Upper lobe of left lung (tissue), 4 donors: ENCODE measurements at regions not wholly inside any gene's neighbourhood (a gene's known extent, or its start where the extent isn't known, plus 50 kb on each side); places are given as distances from the start of the nearest gene placed in this dataset.

Experiments used
- POLR2A ChIP-seq, 4 donors: fragments of 450-650 bp; IDR thresholded peaks; one replicate each; pipeline ENCODE4 v1.5.1; 2016 to 2017; ENCODE audit warnings: antibody characterized with exemption in 4 of 4, mild to moderate bottlenecking in 2 of 4
- POLR2AphosphoS5 ChIP-seq, 2 donors: sonication (generic); formaldehyde crosslinking; IDR thresholded peaks; one replicate each; pipeline ENCODE4 v1.5.1; 2017; ENCODE audit warnings: antibody characterized with exemption in 2 of 2
- TF ChIP-seq, protein P1 (sequence below), 6 experiments: fragments of 450-650 bp in 4 of 6; fragments of 200-600 bp in 2 of 6; sonication (generic) in 2 of 6; IDR thresholded peaks; one replicate each; pipeline ENCODE4 v1.5.1; 2016 to 2019; ENCODE audit warnings: antibody characterized with exemption in 6 of 6

DNA sequence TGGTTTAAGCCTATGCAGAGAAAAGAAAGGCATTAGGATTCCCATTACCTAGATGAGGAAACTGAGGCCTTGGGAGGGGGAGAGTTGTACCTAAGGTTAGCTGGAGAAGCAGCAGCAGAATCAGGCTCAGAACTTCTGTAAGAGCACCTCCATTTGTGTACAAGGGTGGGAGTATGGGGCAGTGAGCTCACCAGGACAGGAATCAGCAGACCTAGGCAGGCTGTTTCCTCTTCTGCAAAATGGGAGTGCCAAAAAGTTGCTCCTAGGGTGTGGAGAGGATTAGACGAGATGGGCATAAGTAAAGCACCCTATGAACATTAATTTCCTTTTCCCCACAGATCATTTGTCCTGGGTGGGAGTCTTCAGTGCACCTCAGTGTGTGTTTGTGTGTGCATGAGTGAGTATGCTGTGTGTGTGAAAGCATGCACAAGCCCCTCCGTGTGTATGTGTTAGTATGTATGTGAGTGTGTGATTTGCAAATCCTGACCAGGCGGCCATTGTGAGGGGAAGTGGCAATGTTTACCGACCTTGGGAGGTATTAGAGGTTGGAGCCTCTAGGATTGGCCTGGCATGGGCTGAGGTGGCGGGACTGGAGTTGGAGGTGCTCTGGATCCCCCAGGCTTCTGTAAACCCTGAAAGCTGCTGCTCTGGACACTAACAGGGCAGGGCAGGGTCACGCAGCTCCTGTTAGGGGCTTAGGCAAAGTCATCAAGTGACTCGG, 78.8 kb downstream of the VEGFA start:
- TF ChIP-seq, protein P1, sequence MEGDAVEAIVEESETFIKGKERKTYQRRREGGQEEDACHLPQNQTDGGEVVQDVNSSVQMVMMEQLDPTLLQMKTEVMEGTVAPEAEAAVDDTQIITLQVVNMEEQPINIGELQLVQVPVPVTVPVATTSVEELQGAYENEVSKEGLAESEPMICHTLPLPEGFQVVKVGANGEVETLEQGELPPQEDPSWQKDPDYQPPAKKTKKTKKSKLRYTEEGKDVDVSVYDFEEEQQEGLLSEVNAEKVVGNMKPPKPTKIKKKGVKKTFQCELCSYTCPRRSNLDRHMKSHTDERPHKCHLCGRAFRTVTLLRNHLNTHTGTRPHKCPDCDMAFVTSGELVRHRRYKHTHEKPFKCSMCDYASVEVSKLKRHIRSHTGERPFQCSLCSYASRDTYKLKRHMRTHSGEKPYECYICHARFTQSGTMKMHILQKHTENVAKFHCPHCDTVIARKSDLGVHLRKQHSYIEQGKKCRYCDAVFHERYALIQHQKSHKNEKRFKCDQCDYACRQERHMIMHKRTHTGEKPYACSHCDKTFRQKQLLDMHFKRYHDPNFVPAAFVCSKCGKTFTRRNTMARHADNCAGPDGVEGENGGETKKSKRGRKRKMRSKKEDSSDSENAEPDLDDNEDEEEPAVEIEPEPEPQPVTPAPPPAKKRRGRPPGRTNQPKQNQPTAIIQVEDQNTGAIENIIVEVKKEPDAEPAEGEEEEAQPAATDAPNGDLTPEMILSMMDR (IDR thresholded peaks at IDR 0.05) = no peak
- no peak for TF ChIP-seq POLR2AphosphoS5 (IDR thresholded peaks at IDR 0.05)
- no peak for TF ChIP-seq POLR2A (IDR thresholded peaks at IDR 0.05)
